PC-3 (cell line): ENCODE measurements at regions not wholly inside any gene's neighbourhood (a gene's known extent, or its start where the extent isn't known, plus 50 kb on each side); places are given as distances from the start of the nearest gene placed in this dataset.

Experiments used
- EZH2 ChIP-seq: fragments of 300-600 bp; sonication (generic); IDR thresholded peaks from one replicate; pipeline ENCODE4 v1.6.1; 2017; ENCODE audit warnings: antibody characterized with exemption, mild to moderate bottlenecking, low read length; ENCODE audit not compliant: unreplicated experiment
- TF ChIP-seq, protein P1 (sequence below): fragments of 300-600 bp; sonication (generic); conservative IDR thresholded peaks from 2 replicates; pipeline ENCODE4 v1.5.1; 2017; ENCODE audit warnings: antibody characterized with exemption, low read depth, mild to moderate bottlenecking, low read length

DNA sequence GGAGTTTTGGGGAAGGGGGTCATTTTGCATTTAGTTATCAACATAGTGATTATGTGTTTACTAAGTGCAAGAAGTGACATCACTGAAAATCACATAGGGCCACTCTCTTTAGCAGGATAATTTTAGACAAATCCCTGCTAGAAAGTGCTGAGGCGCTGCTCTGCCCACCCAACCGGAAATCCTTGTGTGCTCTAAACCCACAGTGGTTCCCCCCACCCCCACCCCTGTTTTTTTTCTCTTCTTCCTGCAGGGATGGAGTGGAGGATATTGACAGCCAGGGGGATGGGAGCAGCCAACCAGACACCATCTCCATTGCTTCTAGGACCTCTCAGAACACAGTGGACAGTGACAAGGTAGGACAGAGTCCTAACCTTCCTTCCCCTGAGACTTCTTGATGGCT is 234.2 kb upstream of the UMPS start:
- no peak for TF ChIP-seq EZH2
- TF ChIP-seq, protein P1, sequence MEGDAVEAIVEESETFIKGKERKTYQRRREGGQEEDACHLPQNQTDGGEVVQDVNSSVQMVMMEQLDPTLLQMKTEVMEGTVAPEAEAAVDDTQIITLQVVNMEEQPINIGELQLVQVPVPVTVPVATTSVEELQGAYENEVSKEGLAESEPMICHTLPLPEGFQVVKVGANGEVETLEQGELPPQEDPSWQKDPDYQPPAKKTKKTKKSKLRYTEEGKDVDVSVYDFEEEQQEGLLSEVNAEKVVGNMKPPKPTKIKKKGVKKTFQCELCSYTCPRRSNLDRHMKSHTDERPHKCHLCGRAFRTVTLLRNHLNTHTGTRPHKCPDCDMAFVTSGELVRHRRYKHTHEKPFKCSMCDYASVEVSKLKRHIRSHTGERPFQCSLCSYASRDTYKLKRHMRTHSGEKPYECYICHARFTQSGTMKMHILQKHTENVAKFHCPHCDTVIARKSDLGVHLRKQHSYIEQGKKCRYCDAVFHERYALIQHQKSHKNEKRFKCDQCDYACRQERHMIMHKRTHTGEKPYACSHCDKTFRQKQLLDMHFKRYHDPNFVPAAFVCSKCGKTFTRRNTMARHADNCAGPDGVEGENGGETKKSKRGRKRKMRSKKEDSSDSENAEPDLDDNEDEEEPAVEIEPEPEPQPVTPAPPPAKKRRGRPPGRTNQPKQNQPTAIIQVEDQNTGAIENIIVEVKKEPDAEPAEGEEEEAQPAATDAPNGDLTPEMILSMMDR, result no peak
